Astrocyte (in vitro differentiated cells and primary cell): ENCODE measurements at regions not wholly inside any gene's neighbourhood (a gene's known extent, or its start where the extent isn't known, plus 50 kb on each side); places are given as distances from the start of the nearest gene placed in this dataset.

ENCODE experiments used
- EZH2 ChIP-seq: IDR thresholded peaks from 2 replicates; pipeline ENCODE4 v1.6.1; 2012; ENCODE audit warnings: mild to moderate bottlenecking, low read length, inconsistent platforms; ENCODE audit not compliant: insufficient read depth
- TF ChIP-seq, protein P1 (sequence below): IDR thresholded peaks from 2 replicates; pipeline ENCODE4 v1.5.1; 2011; ENCODE audit warnings: low read depth, mild to moderate bottlenecking, inconsistent platforms, low read length, moderate library complexity; ENCODE audit not compliant: insufficient read depth

DNA sequence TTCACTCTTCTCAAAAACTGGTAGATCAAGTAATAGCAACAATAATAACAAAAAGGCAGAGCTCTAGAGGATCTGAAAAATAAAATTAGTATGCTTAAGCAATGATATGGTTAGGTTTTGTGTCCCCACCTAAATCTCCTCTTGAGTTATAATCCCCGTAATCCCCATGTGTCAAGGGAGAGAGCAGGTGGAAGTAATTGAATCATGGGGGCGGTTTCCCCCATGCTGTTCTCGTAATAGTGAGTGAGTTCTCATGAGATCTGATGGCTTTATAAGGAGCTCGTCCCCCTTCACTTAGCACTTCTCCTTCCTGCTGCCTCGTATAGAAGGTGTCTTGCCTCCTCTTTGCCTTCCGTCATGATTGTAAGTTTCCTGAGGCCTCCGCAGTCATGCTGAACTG lies 60.2 kb upstream of the ABHD2 start:
- TF ChIP-seq, protein P1, sequence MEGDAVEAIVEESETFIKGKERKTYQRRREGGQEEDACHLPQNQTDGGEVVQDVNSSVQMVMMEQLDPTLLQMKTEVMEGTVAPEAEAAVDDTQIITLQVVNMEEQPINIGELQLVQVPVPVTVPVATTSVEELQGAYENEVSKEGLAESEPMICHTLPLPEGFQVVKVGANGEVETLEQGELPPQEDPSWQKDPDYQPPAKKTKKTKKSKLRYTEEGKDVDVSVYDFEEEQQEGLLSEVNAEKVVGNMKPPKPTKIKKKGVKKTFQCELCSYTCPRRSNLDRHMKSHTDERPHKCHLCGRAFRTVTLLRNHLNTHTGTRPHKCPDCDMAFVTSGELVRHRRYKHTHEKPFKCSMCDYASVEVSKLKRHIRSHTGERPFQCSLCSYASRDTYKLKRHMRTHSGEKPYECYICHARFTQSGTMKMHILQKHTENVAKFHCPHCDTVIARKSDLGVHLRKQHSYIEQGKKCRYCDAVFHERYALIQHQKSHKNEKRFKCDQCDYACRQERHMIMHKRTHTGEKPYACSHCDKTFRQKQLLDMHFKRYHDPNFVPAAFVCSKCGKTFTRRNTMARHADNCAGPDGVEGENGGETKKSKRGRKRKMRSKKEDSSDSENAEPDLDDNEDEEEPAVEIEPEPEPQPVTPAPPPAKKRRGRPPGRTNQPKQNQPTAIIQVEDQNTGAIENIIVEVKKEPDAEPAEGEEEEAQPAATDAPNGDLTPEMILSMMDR = no peak
- TF ChIP-seq EZH2 = no peak
